IMR-90 (cell line): ENCODE measurements at regions not wholly inside any gene's neighbourhood (a gene's known extent, or its start where the extent isn't known, plus 50 kb on each side); places are given as distances from the start of the nearest gene placed in this dataset.
A peak's percentile ranks its signal among the peaks of the same experiment; 100 is the strongest.

ENCODE experiments used
- ATAC-seq: fragments of 200-7000 bp; cut with Tn5 transposase; 2 replicates; pipeline ENCODE4 v1.9.1; 2020; ENCODE audit warnings: low read depth, mild to moderate bottlenecking, moderate library complexity
- BruUV-seq: library from RNA; stranded (reverse); fragments of 400-500 nt; replicated peaks from 2 replicates; lab custom pipeline; 2021; lab: Mats Ljungman, UMichigan
- CTCF ChIA-PET: fragments of 300-600 bp; formaldehyde crosslinking; extraction: SDS; loops from one replicate; lab custom pipeline; 2021; ENCODE audit warnings: antibody characterized with exemption; lab: Yijun Ruan, JAX
- POLR2A ChIA-PET: fragments of 300-600 bp; sonication (Branson Sonifier 250); formaldehyde crosslinking; loops from one replicate; lab custom pipeline; 2022; ENCODE audit warnings: antibody characterized with exemption; ENCODE audit not compliant: unreplicated experiment; lab: Charles Lee
- DNase-seq: peaks from one replicate; pipeline ENCODE4 v3.0.0; 2013
- H2AFZ ChIP-seq: replicated peaks from 2 replicates; pipeline ENCODE3; 2013; ENCODE audit warnings: low read length, mild to moderate bottlenecking; ENCODE audit not compliant: poor library complexity
- H2AK5ac ChIP-seq: 2 replicates; pipeline ENCODE4 v1.6.1; 2013; ENCODE audit warnings: low read depth, low read length, inconsistent platforms
- H2AK9ac ChIP-seq: replicated peaks from 2 replicates; pipeline ENCODE3; 2013; ENCODE audit warnings: mild to moderate bottlenecking, low read depth, low read length, moderate library complexity; ENCODE audit not compliant: poor library complexity
- H2BK120ac ChIP-seq: 2 replicates; pipeline ENCODE4 v1.6.1; 2013; ENCODE audit warnings: low read depth, low read length, inconsistent platforms
- H2BK15ac ChIP-seq: 3 replicates; pipeline ENCODE4 v1.6.1; 2013; ENCODE audit warnings: low read depth, low read length, inconsistent platforms
- H2BK20ac ChIP-seq: 2 replicates; pipeline ENCODE4 v1.6.1; 2013; ENCODE audit warnings: low read depth, mild to moderate bottlenecking, inconsistent platforms, low read length, moderate library complexity
- H2BK5ac ChIP-seq: 2 replicates; pipeline ENCODE4 v1.6.1; 2013; ENCODE audit warnings: mild to moderate bottlenecking, low read depth, low read length, inconsistent platforms; ENCODE audit not compliant: poor library complexity, severe bottlenecking
- H3K14ac ChIP-seq: replicated peaks from 2 replicates; pipeline ENCODE4 v1.6.1; 2013; ENCODE audit warnings: low read depth, low read length, inconsistent platforms
- H3K18ac ChIP-seq: 2 replicates; pipeline ENCODE4 v1.6.1; 2013; ENCODE audit warnings: low read depth, low read length, control low read depth
- H3K23ac ChIP-seq: 2 replicates; pipeline ENCODE4 v1.6.1; 2013; ENCODE audit warnings: low read depth, low read length, inconsistent platforms
- H3K27ac ChIP-seq: 2 replicates; pipeline ENCODE4 v1.5.1; 2013; ENCODE audit warnings: mild to moderate bottlenecking, control low read depth, low read length; ENCODE audit not compliant: insufficient read depth
- H3K27me3 ChIP-seq: 2 replicates; pipeline ENCODE4 v1.6.1; 2013; ENCODE audit warnings: low read length; ENCODE audit not compliant: control insufficient read depth, insufficient read depth
- H3K36me3 ChIP-seq: 2 replicates; pipeline ENCODE4 v1.6.1; 2013; ENCODE audit warnings: low read length, mixed read lengths; ENCODE audit not compliant: control insufficient read depth, insufficient read depth
- H3K4ac ChIP-seq: 2 replicates; pipeline ENCODE4 v1.6.1; 2013; ENCODE audit warnings: low read depth, low read length, inconsistent platforms
- H3K4me1 ChIP-seq: 2 replicates; pipeline ENCODE4 v1.6.1; 2013; ENCODE audit warnings: low read length, mixed read lengths; ENCODE audit not compliant: control insufficient read depth, insufficient read depth
- H3K4me2 ChIP-seq: 2 replicates; pipeline ENCODE4 v1.6.1; 2013; ENCODE audit warnings: low read depth, mild to moderate bottlenecking, control low read depth, low read length, moderate library complexity
- H3K4me3 ChIP-seq: 2 replicates; pipeline ENCODE4 v1.5.1; 2013; ENCODE audit warnings: low read depth, mild to moderate bottlenecking, control low read depth, low read length, moderate library complexity; ENCODE audit not compliant: insufficient read depth
- H3K56ac ChIP-seq: 2 replicates; pipeline ENCODE4 v1.6.1; 2013; ENCODE audit warnings: low read length, inconsistent platforms; ENCODE audit not compliant: insufficient read depth; ENCODE audit errors: extremely low read depth
- H3K79me1 ChIP-seq, 2 experiments: 2 replicates each; pipeline ENCODE4 v1.6.1; 2013; ENCODE audit warnings: low read length in 2 of 2, inconsistent platforms in 1 of 2, low read depth in 1 of 2
- H3K9ac ChIP-seq: 2 replicates; pipeline ENCODE4 v1.6.1; 2013; ENCODE audit warnings: low read depth, low read length, control low read depth
- H3K9me1 ChIP-seq: 2 replicates; pipeline ENCODE4 v1.6.1; 2013; ENCODE audit warnings: low read length, inconsistent platforms; ENCODE audit not compliant: insufficient read depth
- H3K9me3 ChIP-seq: 2 replicates; pipeline ENCODE4 v1.6.1; 2013; ENCODE audit warnings: low read length; ENCODE audit not compliant: control insufficient read depth, insufficient read depth
- H4K20me1 ChIP-seq: 2 replicates; pipeline ENCODE4 v1.6.1; 2013; ENCODE audit warnings: low read length, inconsistent platforms; ENCODE audit not compliant: insufficient read depth
- H4K5ac ChIP-seq: 2 replicates; pipeline ENCODE4 v1.6.1; 2013; ENCODE audit warnings: mild to moderate bottlenecking, low read depth, low read length, control low read depth
- H4K8ac ChIP-seq, 2 experiments: 2 replicates each; pipeline ENCODE4 v1.6.1; 2013; ENCODE audit warnings: low read depth in 2 of 2, low read length in 2 of 2, control low read depth in 1 of 2, inconsistent platforms in 1 of 2
- H4K91ac ChIP-seq: 2 replicates; pipeline ENCODE4 v1.6.1; 2013; ENCODE audit warnings: low read depth, low read length, inconsistent platforms; ENCODE audit not compliant: insufficient read depth
- CHD1 ChIP-seq: IDR thresholded peaks from 2 replicates; pipeline ENCODE4 v1.6.1; 2012; ENCODE audit warnings: low read depth, low read length, improper control_type of control experiment
- ELK1 ChIP-seq: fragments of 150-350 bp; IDR thresholded peaks from 2 replicates; pipeline ENCODE4 v1.6.1; 2016; ENCODE audit warnings: low read depth, mild to moderate bottlenecking, low read length, moderate library complexity, borderline replicate concordance
- MAFK ChIP-seq: IDR thresholded peaks from 2 replicates; pipeline ENCODE4 v1.6.1; 2012; ENCODE audit warnings: low read depth, low read length, improper control_type of control experiment
- MXI1 ChIP-seq: IDR thresholded peaks from 2 replicates; pipeline ENCODE4 v1.6.1; 2012; ENCODE audit warnings: low read depth, mild to moderate bottlenecking, low read length, moderate library complexity, borderline replicate concordance
- POLR2A ChIP-seq: IDR thresholded peaks from 2 replicates; pipeline ENCODE4 v1.6.1; 2012; ENCODE audit warnings: mild to moderate bottlenecking, low read depth, low read length
- RCOR1 ChIP-seq: IDR thresholded peaks from 2 replicates; pipeline ENCODE4 v1.6.1; 2012; ENCODE audit warnings: mild to moderate bottlenecking, low read length, improper control_type of control experiment; ENCODE audit not compliant: insufficient replicate concordance
- SMC3 ChIP-seq: fragments of 150-350 bp; IDR thresholded peaks from 2 replicates; pipeline ENCODE4 v1.6.1; 2016; ENCODE audit warnings: low read depth, mild to moderate bottlenecking, antibody characterized with exemption, low read length, moderate library complexity
- USF2 ChIP-seq: fragments of 150-350 bp; IDR thresholded peaks from 2 replicates; pipeline ENCODE4 v1.6.1; 2017; ENCODE audit warnings: mild to moderate bottlenecking, antibody characterized with exemption, low read length, low read depth
- WGBS, 2 experiments: methylation state at CpG; one replicate each; pipeline versions ENCODE4 v1.1.5 to v1.1.7; 2013; ENCODE audit warnings: missing lambda C conversion rate in 2 of 2; ENCODE audit not compliant: insufficient read length in 1 of 2; ENCODE audit errors: extremely low coverage in 2 of 2; 5-methylcytosine and 5-hydroxymethylcytosine counted together
- dilution Hi-C: fragments of 300-500 bp; cut with HindIII; formaldehyde crosslinking; loops from one replicate; pipeline ENCODE4 v1.14.3; 2018; ENCODE audit warnings: low sequenced_read_pairs; ENCODE audit not compliant: unreplicated experiment
- in situ Hi-C: fragments of 300-500 bp; cut with MboI; formaldehyde crosslinking; loops from 3 replicates; pipeline ENCODE4 v1.14.3; 2019; ENCODE audit warnings: low sequenced_read_pairs, inconsistent platforms, mixed read lengths
- intact Hi-C: fragments of 100-400 bp; cut with micrococcal nuclease; formaldehyde crosslinking; loops from 2 replicates; pipeline ENCODE4 v1.10.0; 2022
- TF ChIP-seq, protein P1 (sequence below): conservative IDR thresholded peaks from 2 replicates; pipeline ENCODE4 v1.5.1; 2012; ENCODE audit warnings: mild to moderate bottlenecking, low read depth, low read length, improper control_type of control experiment

- Histone ChIP-seq H2AK5ac (no peak overlapping the region), H3K23ac (no peak overlapping the region), H3K36me3 (no peaks in the 10 kb centered on the region), H3K9ac (no peak overlapping the region), H3K18ac (no peak overlapping the region), H3K4me2 (no peak overlapping the region), H3K27me3 (peaks cover 19% of the 10 kb centered on the region), H2BK20ac (no peak overlapping the region), H2AFZ (peak overlapping the region; percentile 44), H3K9me1 (no peaks in the 10 kb centered on the region), H3K14ac (no peak overlapping the region), H4K20me1 (no peaks in the 10 kb centered on the region), H3K9me3 (no peaks in the 10 kb centered on the region), H3K79me1 (no peaks in the 10 kb centered on the region), H3K4me3 (no peak overlapping the region), H2AK9ac (no peak overlapping the region), H3K56ac (no peak overlapping the region), H4K91ac (no peak overlapping the region), H3K27ac (no peak overlapping the region), H2BK15ac (no peak overlapping the region), H4K5ac (no peak overlapping the region), H4K8ac (no peak overlapping the region), H2BK5ac (no peak overlapping the region), H3K4me1 (0 out of 2 replicates have a peak, but pooled peaks cover 1% of the 10 kb centered on the region), H3K4ac (no peak overlapping the region), H2BK120ac (no peak overlapping the region)
- TF ChIP-seq, protein P1, sequence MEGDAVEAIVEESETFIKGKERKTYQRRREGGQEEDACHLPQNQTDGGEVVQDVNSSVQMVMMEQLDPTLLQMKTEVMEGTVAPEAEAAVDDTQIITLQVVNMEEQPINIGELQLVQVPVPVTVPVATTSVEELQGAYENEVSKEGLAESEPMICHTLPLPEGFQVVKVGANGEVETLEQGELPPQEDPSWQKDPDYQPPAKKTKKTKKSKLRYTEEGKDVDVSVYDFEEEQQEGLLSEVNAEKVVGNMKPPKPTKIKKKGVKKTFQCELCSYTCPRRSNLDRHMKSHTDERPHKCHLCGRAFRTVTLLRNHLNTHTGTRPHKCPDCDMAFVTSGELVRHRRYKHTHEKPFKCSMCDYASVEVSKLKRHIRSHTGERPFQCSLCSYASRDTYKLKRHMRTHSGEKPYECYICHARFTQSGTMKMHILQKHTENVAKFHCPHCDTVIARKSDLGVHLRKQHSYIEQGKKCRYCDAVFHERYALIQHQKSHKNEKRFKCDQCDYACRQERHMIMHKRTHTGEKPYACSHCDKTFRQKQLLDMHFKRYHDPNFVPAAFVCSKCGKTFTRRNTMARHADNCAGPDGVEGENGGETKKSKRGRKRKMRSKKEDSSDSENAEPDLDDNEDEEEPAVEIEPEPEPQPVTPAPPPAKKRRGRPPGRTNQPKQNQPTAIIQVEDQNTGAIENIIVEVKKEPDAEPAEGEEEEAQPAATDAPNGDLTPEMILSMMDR = no peak
- TF ChIP-seq SMC3 = no peak
- TF ChIP-seq ELK1 = no peak
- no peak for TF ChIP-seq RCOR1
- no peak for TF ChIP-seq POLR2A
- TF ChIP-seq USF2 = no peak
- no peak for TF ChIP-seq CHD1
- no peak for TF ChIP-seq MXI1
- no peak for TF ChIP-seq MAFK
- BruUV-seq = no TSS peak
- ATAC-seq = no peak
- intact Hi-C loops = no loop called here
- in situ Hi-C loops = no loop called here
- ChIA-PET CTCF (no interaction called here), POLR2A (no interaction called here)
- 64% methylated on average over 10 of the region's 18 CpGs; no CpG with 5 or more reads in 1 of the 2 experiments for WGBS, 2 experiments
- no peak for DNase-seq
- dilution Hi-C loops = no loop called here
Observed at GRCh38 chr14:101708853-101709532, 52.5 kb upstream of the PPP2R5C start.
